Adrenal gland (tissue), 9 donors: ENCODE measurements at regions not wholly inside any gene's neighbourhood (a gene's known extent, or its start where the extent isn't known, plus 50 kb on each side); places are given as distances from the start of the nearest gene placed in this dataset.

Experiments
- DNase-seq, 7 donors: peaks; one replicate each; pipeline ENCODE4 v3.0.0-alpha.2; 2019 to 2020
- H3K27ac ChIP-seq, 5 donors: fragments of 200-600 bp; sonication (generic) in 4 of 5; 1 replicate in 3 of 5; 2 replicates in 2 of 5; pipeline versions ENCODE4 v1.5.1 to v1.8.0; 2016 to 2020; ENCODE audit warnings: mild to moderate bottlenecking in 1 of 5
- H3K27me3 ChIP-seq: fragments of 200-600 bp; 2 replicates; pipeline ENCODE4 v1.8.0; 2021
- H3K36me3 ChIP-seq, 2 donors: fragments of 200-600 bp; replicated peaks in 1 of 2; 1 replicate in 1 of 2; 2 replicates in 1 of 2; pipeline versions ENCODE4 v1.5.1 to v1.8.0; 2018 to 2022
- H3K4me1 ChIP-seq, 2 donors: fragments of 200-600 bp; replicated peaks in 1 of 2; 1 replicate in 1 of 2; 2 replicates in 1 of 2; pipeline versions ENCODE4 v1.5.1 to v1.8.0; 2018 to 2021
- H3K4me3 ChIP-seq, 4 donors: fragments of 200-600 bp; sonication (generic) in 3 of 4; one replicate each; pipeline ENCODE4 v1.5.1; 2016 to 2018
- H3K9me3 ChIP-seq, 3 donors: fragments of 200-600 bp; sonication (generic) in 1 of 3; replicated peaks in 1 of 3; 1 replicate in 2 of 3; 2 replicates in 1 of 3; pipeline versions ENCODE4 v1.5.1 to v1.8.0; 2016 to 2021
- POLR2A ChIP-seq, 2 donors: fragments of 450-650 bp; IDR thresholded peaks; one replicate each; pipeline ENCODE4 v1.6.1; 2017; ENCODE audit warnings: antibody characterized with exemption in 2 of 2, mild to moderate bottlenecking in 2 of 2, moderate library complexity in 1 of 2
- WGBS, 4 donors: extraction: QIAGEN DNeasy Blood & Tissue Kit in 2 of 4; methylation state at CpG; one replicate each; pipeline versions ENCODE4 v1.1.5 to v1.1.7; 2013 to 2017; 5-methylcytosine and 5-hydroxymethylcytosine counted together
- intact Hi-C, 2 donors: fragments of 100-400 bp; cut with DNase I; formaldehyde crosslinking; loops; one replicate each; pipeline versions ENCODE4 v1.14.1 to v1.15.0; 2022 to 2023
- TF ChIP-seq, protein P1 (sequence below), 6 experiments: fragments of 450-650 bp in 4 of 6; fragments of 200-600 bp in 2 of 6; sonication (generic) in 1 of 6; IDR thresholded peaks; 1 replicate in 5 of 6; 2 replicates in 1 of 6; pipeline versions ENCODE4 v1.5.1 to v1.8.0; 2016 to 2021; ENCODE audit warnings: antibody characterized with exemption in 6 of 6, mild to moderate bottlenecking in 2 of 6, moderate library complexity in 1 of 6
- donor health status: healthy with polysubstance abuse.
- donor health status: Bipolar disorder and iron deficiency.
- donor health status: DM: yes; HTN: yes; CAD: no.
- donor health status: DM: no; HTN: no; CAD: no.
- donor health status: DM: no; HTN: no; CAD: no.

GRCh38 chr21:28693476-28693875 lies 299.2 kb downstream of the LTN1 start:
- 86 to 90% (median 89%) methylated on average over 2 of the region's 2 CpGs for WGBS, 4 donors
- H3K4me1 ChIP-seq = no peaks in the 10 kb centered on the region
- no peak overlapping the region for H3K4me3 ChIP-seq
- intact Hi-C loops = no loop called here
- no peaks in the 10 kb centered on the region for H3K36me3 ChIP-seq
- TF ChIP-seq POLR2A (IDR thresholded peaks at IDR 0.05) = no peak
- TF ChIP-seq, protein P1, sequence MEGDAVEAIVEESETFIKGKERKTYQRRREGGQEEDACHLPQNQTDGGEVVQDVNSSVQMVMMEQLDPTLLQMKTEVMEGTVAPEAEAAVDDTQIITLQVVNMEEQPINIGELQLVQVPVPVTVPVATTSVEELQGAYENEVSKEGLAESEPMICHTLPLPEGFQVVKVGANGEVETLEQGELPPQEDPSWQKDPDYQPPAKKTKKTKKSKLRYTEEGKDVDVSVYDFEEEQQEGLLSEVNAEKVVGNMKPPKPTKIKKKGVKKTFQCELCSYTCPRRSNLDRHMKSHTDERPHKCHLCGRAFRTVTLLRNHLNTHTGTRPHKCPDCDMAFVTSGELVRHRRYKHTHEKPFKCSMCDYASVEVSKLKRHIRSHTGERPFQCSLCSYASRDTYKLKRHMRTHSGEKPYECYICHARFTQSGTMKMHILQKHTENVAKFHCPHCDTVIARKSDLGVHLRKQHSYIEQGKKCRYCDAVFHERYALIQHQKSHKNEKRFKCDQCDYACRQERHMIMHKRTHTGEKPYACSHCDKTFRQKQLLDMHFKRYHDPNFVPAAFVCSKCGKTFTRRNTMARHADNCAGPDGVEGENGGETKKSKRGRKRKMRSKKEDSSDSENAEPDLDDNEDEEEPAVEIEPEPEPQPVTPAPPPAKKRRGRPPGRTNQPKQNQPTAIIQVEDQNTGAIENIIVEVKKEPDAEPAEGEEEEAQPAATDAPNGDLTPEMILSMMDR (IDR thresholded peaks at IDR 0.05) = no peak
- no peak overlapping the region for H3K27ac ChIP-seq
- H3K27me3 ChIP-seq = no peaks in the 10 kb centered on the region
- no peak for DNase-seq
- H3K9me3 ChIP-seq = no peaks in the 10 kb centered on the region

GRCh38 chr21:28690196-28690595 lies 302.5 kb downstream of the LTN1 start:
- TF ChIP-seq, protein P1 (IDR thresholded peaks at IDR 0.05) = no peak
- no peak for TF ChIP-seq POLR2A (IDR thresholded peaks at IDR 0.05)
- Histone ChIP-seq H3K9me3 (no peaks in the 10 kb centered on the region), H3K36me3 (no peaks in the 10 kb centered on the region), H3K4me1 (no peaks in the 10 kb centered on the region), H3K27ac (no peak overlapping the region), H3K27me3 (no peaks in the 10 kb centered on the region), H3K4me3 (no peak overlapping the region)
- WGBS, 4 donors = 52 to 69% (median 65%) methylated on average over 1 of the region's 1 CpG
- intact Hi-C loops = no loop called here
- no peak for DNase-seq

DNA sequence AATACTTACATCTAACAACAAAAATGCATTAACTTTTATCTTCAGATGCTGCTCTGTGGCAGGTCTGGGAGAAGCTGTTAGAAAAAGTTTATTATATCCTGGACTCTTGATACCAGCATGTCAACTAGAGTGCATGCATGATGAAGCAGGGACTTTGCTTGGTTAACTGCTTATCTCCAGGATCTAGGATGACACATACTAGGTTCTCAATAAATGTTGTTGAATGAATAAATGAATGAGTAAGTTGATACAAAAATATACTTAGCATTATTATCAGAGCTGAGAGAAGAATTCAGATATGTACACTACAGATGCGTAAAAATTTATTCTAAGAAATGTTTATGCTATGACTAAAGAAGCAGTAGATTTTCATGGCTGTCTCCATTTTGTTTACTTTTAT lies 304.3 kb downstream of the LTN1 start:
- no peak for DNase-seq
- Histone ChIP-seq H3K36me3 (no peaks in the 10 kb centered on the region), H3K4me3 (no peak overlapping the region), H3K4me1 (no peaks in the 10 kb centered on the region), H3K27me3 (no peaks in the 10 kb centered on the region), H3K9me3 (no peaks in the 10 kb centered on the region), H3K27ac (no peak overlapping the region)
- TF ChIP-seq, protein P1 (IDR thresholded peaks at IDR 0.05) = no peak
- no peak for TF ChIP-seq POLR2A (IDR thresholded peaks at IDR 0.05)
- WGBS, 4 donors = 87 to 100% (median 97%) methylated on average over 1 of the region's 1 CpG
- intact Hi-C loops = no loop called here

DNA sequence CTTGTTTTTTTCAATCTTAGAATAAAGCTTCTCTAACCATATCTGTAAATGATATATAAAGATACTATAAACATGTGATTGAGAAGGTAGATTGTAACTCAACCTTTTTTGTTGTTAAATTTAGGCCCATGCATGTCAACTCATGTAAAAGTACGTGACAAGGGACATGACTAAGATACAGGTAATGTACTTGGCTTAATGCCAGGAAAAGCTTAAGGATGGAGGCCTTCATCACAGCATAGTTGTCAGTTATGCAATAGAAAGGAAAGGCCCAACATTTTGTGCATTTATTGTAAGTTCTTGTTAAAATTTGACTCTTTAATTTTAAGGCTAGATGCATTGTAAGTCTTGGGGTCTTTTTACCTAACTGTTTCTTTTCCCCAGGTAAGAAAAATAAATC lies 305.1 kb downstream of the LTN1 start:
- no peaks in the 10 kb centered on the region for H3K27me3 ChIP-seq
- DNase-seq = no peak
- no peak overlapping the region for H3K27ac ChIP-seq
- TF ChIP-seq, protein P1 (IDR thresholded peaks at IDR 0.05) = no peak
- TF ChIP-seq POLR2A (IDR thresholded peaks at IDR 0.05) = no peak
- H3K36me3 ChIP-seq = no peaks in the 10 kb centered on the region
- no peaks in the 10 kb centered on the region for H3K9me3 ChIP-seq
- no peak overlapping the region for H3K4me3 ChIP-seq
- H3K4me1 ChIP-seq = no peaks in the 10 kb centered on the region
- intact Hi-C loops = no loop called here
- 85 to 95% (median 91%) methylated on average over 1 of the region's 1 CpG for WGBS, 4 donors
